ENCODE measurements at regions not wholly inside any gene's neighbourhood (a gene's known extent, or its start where the extent isn't known, plus 50 kb on each side); places are given as distances from the start of the nearest gene placed in this dataset.
"Not testable (repeated sequence)": the region's sequence is repeated elsewhere in the genome, so short reads cannot be mapped to it uniquely, and the experiment has no call there.

DNA sequence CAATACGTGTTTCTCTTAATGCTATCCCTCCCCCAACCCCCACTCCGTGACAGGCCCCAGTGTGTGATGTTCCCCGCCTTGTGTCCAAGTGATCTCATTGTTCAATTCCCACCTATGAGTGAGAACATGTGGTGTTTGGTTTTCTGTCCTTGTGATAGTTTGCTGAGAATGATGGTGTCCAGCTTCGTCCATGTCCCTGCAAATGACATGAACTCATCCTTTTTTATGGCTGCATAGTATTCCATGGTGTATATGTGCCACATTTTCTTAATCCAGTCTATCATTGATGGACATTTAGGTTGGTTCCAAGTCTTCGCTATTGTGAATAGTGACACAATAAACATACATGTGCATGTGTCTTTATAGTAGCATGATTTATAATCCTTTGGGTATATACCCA lies 52.5 kb downstream of the KIAA0408 start:
- DNase-seq: not testable (repeated sequence)

DNA sequence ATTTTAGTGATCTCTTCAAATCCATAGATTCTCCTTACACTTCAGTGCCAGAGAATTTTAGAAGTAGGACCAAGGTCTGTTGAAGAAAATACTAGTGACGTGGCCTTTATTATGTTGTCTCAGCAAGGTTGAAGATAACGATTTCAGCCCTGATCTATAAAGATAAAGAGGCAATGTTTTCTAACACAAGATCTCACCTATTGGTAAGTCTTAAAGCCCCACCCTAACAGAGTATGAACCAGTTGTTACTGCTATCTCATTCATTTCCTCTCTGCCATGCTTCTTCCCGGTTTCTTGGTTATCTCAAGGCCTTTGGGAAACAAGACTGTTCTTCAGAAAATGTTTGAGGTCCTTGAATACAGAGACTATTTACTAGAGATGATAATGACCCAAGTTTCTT lies 53.1 kb downstream of the KIAA0408 start:
- DNase-seq: no peak

DNA sequence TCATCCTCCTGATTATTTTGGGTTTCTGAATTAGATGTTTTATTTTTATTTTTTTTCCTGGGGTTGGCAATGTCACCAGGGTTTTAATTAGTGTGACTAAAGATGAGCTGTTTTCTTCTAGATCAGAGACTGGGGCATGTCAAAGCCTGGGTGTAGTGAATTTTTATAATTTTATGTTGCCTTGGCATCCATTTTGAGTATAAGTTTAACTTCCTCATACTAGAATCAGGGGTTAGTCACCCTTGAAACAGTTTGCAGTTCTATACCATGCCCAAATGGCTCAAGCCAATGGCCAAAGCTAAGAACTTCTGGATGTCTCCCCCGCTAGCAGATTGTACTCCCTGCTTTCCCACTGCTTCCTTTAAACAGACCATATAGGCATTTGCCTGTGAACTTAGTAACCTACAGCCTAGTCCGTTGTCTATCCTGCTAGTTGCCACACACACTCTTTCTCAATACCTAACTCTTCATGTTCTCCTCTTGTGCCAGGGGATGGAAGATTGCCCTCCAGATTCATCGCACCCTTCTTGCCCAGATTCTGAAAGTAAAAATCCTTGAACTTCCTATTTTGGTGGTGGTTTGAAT lies 54.5 kb downstream of the KIAA0408 start:
- DNase-seq: no peak

DNA sequence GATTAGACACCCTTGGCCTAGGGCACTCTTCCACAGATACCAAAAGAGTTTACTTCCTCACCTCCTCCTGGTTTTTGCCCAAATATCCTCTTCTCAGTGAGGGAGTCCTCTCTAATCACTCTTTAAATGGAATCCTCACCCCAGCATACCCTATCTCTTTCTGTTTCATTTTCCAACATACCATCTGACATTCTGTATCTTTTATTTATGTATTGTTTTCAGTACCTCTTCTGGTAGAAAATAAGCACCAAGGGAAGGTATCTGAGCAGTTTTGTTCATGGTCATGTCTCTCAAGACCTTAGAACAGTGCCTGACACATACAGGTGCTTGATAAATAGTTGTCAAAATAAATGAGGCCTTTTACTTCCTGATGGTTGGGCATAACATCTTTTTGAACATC lies 55.1 kb downstream of the KIAA0408 start:
- DNase-seq: no peak

- DNase-seq: no peak
Measured at GRCh38 chr6:127403636-127404035, 55.6 kb downstream of the KIAA0408 start.

GRCh38 chr6:127402890-127403617 lies 56.1 kb downstream of the KIAA0408 start:
- peak; percentile 8 for DNase-seq

GRCh38 chr6:127397729-127398630 lies 54.6 kb upstream of the ECHDC1 start:
- DNase-seq: no peak

- DNase-seq: not testable (repeated sequence)
Measured at GRCh38 chr6:127397171-127397597, 53.8 kb upstream of the ECHDC1 start.

Measured in NCI-H510A treated with DMSO at 0.1 percent for 48 hours (cell line).